Colonic mucosa (tissue), 4 donors: ENCODE measurements at regions not wholly inside any gene's neighbourhood (a gene's known extent, or its start where the extent isn't known, plus 50 kb on each side); places are given as distances from the start of the nearest gene placed in this dataset.

Source experiments
- DNase-seq: peaks from one replicate; pipeline ENCODE4 v3.0.0-alpha.2; 2020
- H3K27ac ChIP-seq: fragments of 200-600 bp; one replicate; pipeline ENCODE4 v1.8.0; 2021
- H3K27me3 ChIP-seq: fragments of 200-600 bp; one replicate; pipeline ENCODE4 v1.8.0; 2021
- H3K36me3 ChIP-seq: fragments of 200-600 bp; one replicate; pipeline ENCODE4 v1.8.0; 2021
- H3K4me1 ChIP-seq: fragments of 200-600 bp; one replicate; pipeline ENCODE4 v1.8.0; 2021; ENCODE audit warnings: mild to moderate bottlenecking
- H3K4me3 ChIP-seq: fragments of 200-600 bp; one replicate; pipeline ENCODE4 v1.8.0; 2021
- H3K9ac ChIP-seq, 2 donors: one replicate each; pipeline ENCODE4 v1.7.0; 2013; ENCODE audit warnings: control low read depth in 2 of 2, low read depth in 2 of 2, low read length in 2 of 2
- H3K9me3 ChIP-seq: fragments of 200-600 bp; one replicate; pipeline ENCODE4 v1.8.0; 2021
- intact Hi-C: fragments of 100-400 bp; cut with DNase I; formaldehyde crosslinking; loops from one replicate; pipeline ENCODE4 v1.14.1; 2022
- TF ChIP-seq, protein P1 (sequence below): fragments of 200-600 bp; IDR thresholded peaks from one replicate; pipeline ENCODE4 v1.8.0; 2022; ENCODE audit warnings: antibody characterized with exemption, mild to moderate bottlenecking
- donor health status: healthy.
- donor health status: DM: no; HTN: no; CAD: no.
- donor health status: DM: no; HTN: no; CAD: no.

DNA sequence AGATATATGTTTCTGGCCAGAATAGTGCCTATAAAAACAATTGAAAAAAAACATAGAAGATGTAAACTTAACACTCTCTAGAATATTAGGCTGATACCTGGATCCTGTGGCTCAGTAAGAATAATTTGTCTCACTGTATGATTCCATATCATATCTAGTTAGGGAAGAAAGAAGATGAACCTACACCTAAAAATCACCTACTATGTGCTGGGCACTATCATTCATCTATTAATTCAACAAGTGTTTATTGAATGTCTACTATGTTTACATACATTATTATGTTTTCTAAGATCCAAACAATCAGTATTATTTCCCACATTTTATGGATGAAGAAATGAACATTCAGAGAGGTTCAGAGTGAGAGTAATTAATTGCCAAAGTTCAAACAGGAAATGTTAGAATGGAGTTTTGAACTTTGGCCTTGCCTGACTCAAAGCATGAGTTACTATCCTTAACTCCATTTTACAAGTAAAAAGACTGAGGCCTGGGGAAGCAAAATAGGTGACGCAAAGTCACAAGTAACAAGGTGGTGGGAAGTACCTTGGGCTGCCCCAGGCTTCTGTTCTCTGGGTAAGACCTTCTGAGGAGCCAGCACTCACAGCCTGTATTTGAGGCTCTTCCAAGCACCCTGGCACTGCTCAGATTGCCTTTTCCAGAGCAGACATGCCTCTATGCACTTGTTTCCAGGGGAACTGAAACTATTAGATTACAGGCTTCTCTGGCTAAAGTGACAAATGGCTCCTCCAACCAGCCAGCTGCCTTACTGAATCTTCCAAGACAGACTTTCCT lies 111.1 kb upstream of the ACSL4 start:
- intact Hi-C loops = no loop called here
- no peak overlapping the region for H3K9ac ChIP-seq
- TF ChIP-seq, protein P1, sequence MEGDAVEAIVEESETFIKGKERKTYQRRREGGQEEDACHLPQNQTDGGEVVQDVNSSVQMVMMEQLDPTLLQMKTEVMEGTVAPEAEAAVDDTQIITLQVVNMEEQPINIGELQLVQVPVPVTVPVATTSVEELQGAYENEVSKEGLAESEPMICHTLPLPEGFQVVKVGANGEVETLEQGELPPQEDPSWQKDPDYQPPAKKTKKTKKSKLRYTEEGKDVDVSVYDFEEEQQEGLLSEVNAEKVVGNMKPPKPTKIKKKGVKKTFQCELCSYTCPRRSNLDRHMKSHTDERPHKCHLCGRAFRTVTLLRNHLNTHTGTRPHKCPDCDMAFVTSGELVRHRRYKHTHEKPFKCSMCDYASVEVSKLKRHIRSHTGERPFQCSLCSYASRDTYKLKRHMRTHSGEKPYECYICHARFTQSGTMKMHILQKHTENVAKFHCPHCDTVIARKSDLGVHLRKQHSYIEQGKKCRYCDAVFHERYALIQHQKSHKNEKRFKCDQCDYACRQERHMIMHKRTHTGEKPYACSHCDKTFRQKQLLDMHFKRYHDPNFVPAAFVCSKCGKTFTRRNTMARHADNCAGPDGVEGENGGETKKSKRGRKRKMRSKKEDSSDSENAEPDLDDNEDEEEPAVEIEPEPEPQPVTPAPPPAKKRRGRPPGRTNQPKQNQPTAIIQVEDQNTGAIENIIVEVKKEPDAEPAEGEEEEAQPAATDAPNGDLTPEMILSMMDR = no peak
- no peak for DNase-seq
- H3K4me3 ChIP-seq = no peak overlapping the region
- no peak overlapping the region for H3K27ac ChIP-seq
- H3K36me3 ChIP-seq = no peaks in the 10 kb centered on the region
- no peaks in the 10 kb centered on the region for H3K4me1 ChIP-seq
- no peaks in the 10 kb centered on the region for H3K27me3 ChIP-seq
- no peaks in the 10 kb centered on the region for H3K9me3 ChIP-seq

DNA sequence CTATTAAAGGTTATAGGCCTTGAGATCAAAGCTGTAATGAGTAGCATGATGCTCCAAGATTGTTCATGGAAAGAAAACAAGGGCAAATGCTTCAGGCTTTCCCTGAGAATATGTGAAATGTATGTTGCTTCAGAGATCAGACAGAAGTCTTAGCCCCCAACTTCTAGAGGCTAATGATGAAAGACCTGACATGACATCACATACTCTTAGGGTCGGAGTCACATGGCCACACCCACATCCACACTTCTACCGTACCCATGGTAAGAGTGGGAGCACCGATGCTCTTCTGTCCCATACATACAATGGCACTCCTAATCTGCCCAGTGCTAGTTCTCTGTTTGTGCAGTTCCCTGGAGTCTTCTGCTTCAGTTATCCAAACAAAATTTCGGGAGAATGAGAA lies 111.9 kb upstream of the ACSL4 start:
- H3K36me3 ChIP-seq = no peaks in the 10 kb centered on the region
- intact Hi-C loops = no loop called here
- TF ChIP-seq, protein P1 = no peak
- H3K4me1 ChIP-seq = no peaks in the 10 kb centered on the region
- no peaks in the 10 kb centered on the region for H3K9me3 ChIP-seq
- H3K27ac ChIP-seq = no peak overlapping the region
- H3K4me3 ChIP-seq = no peak overlapping the region
- no peak overlapping the region for H3K9ac ChIP-seq
- H3K27me3 ChIP-seq = no peaks in the 10 kb centered on the region
- no peak for DNase-seq

DNA sequence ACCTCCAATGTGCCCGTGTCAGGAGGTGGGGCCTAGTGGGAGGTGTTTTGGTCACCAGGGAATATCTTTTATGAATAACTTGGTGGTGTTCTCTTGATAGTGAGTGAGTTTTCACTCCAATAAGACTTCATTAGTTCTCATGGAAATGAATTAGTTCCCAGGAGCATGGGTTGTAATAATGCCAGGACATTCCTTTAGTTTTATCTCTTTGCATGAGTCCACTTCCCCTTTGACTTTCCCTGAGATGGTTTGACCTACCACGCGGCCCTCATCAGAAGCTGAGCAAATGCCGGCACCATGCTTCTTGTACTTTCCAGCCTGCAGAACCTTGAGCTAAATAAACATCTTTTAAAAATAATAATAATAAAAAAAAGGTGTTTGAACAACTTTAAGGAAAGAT lies 112.9 kb upstream of the ACSL4 start:
- no peak for DNase-seq
- Histone ChIP-seq H3K9me3 (no peaks in the 10 kb centered on the region), H3K27ac (no peak overlapping the region), H3K27me3 (no peaks in the 10 kb centered on the region), H3K4me3 (no peak overlapping the region), H3K9ac (no peak overlapping the region), H3K36me3 (no peaks in the 10 kb centered on the region), H3K4me1 (no peaks in the 10 kb centered on the region)
- TF ChIP-seq, protein P1 = no peak
- intact Hi-C loops = no loop called here

DNA sequence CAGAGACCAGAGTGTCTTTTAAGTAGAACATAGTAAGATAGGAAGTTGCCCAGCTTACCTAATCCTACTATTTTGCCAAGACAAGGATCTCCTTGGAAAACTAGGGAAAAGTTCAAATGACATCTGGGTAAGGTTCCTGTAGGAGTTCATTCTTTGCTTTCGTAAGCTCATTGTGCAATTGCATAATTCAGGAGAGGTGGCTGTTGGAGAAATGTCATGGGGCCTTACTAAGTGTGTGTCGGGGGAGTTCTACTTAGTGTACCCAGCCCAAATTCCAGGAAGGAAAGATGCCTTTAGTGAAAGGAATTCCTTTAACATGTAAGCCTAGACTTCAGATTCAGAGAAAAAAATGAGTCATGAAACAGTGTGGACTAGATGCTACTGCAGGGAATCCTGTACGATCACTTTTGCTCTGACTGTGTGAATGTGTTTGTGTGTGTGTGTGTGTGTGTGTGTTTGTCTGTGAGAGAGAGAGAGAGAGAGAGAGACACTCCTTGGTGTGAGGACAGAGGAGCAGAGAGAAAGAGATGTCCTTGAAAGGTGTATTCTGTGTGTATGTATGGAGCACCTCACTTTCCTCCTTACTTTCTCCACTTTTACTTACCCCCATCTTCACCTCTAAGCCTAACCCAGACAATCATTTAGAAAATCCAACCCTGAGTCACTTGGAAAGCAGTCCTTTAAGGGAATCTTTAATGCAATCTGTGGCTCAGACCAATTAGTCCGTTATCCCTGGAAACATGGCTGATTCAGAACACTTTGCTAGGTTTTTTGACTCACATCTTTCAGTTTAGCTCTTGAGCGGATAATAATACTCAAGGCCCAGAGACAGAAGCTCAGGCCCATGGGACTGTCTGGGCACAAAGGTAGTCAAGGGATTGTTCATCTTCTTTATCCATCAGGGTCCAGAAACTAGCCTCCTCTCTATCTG lies 114.5 kb upstream of the ACSL4 start:
- H3K27ac ChIP-seq = no peak overlapping the region
- intact Hi-C loops = no loop called here
- H3K4me1 ChIP-seq = no peaks in the 10 kb centered on the region
- no peak overlapping the region for H3K9ac ChIP-seq
- TF ChIP-seq, protein P1 = no peak
- DNase-seq = no peak
- no peak overlapping the region for H3K4me3 ChIP-seq
- no peaks in the 10 kb centered on the region for H3K36me3 ChIP-seq
- H3K9me3 ChIP-seq = no peaks in the 10 kb centered on the region
- no peaks in the 10 kb centered on the region for H3K27me3 ChIP-seq

DNA sequence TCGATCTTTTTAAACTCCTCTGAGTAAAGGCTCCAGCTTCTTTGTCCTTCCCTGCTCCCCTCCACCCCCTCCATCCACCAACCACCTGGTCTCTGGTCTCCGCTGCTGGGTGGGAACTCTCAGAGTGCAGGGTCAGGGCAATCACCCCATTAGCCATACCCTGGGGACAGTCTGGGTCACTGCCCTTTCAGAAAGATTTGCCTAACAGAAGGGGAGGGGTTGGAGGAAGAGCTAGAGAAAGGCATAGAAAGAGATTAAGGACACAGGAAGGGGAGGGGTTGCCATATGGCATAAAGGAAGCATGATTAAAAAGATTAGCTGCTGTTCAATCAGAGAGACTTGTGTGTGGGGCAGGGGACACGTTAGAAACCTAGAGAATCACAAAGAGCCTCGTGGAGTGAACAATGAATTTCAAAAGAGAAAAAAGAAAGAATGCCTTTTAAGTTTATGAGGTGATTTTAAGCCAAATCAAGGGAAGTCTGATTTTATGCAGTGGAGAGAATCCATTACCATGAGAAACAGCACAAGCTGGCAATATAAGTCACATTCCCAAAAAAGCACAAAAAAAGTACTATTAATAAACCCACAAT lies 115.5 kb upstream of the ACSL4 start:
- no peak for DNase-seq
- intact Hi-C loops = no loop called here
- Histone ChIP-seq H3K4me1 (no peaks in the 10 kb centered on the region), H3K9ac (no peak overlapping the region), H3K27ac (no peak overlapping the region), H3K9me3 (no peaks in the 10 kb centered on the region), H3K36me3 (no peaks in the 10 kb centered on the region), H3K27me3 (no peaks in the 10 kb centered on the region), H3K4me3 (no peak overlapping the region)
- TF ChIP-seq, protein P1 = no peak
